Trophoblast cell (in vitro differentiated cells and primary cell): ENCODE measurements at regions not wholly inside any gene's neighbourhood (a gene's known extent, or its start where the extent isn't known, plus 50 kb on each side); places are given as distances from the start of the nearest gene placed in this dataset.

Source experiments
- DNase-seq, 2 donors: peaks; one replicate each; pipeline ENCODE4 v3.0.0-alpha.2; 2016
- H2AFZ ChIP-seq: 2 replicates; pipeline ENCODE4 v1.6.1; 2013; ENCODE audit warnings: low read length, moderate library complexity, mild to moderate bottlenecking; ENCODE audit not compliant: insufficient read depth, poor library complexity
- H2AK5ac ChIP-seq: 2 replicates; pipeline ENCODE4 v1.6.1; 2013; ENCODE audit warnings: mild to moderate bottlenecking, low read length
- H2BK120ac ChIP-seq: 2 replicates; pipeline ENCODE4 v1.6.1; 2013; ENCODE audit warnings: low read length, mild to moderate bottlenecking, moderate library complexity; ENCODE audit not compliant: insufficient read depth, poor library complexity
- H2BK12ac ChIP-seq: 2 replicates; pipeline ENCODE4 v1.6.1; 2013; ENCODE audit warnings: mild to moderate bottlenecking, low read length, moderate library complexity
- H2BK5ac ChIP-seq: 2 replicates; pipeline ENCODE4 v1.6.1; 2013; ENCODE audit warnings: low read length, low read depth, moderate library complexity, mild to moderate bottlenecking; ENCODE audit not compliant: poor library complexity
- H3K14ac ChIP-seq: 2 replicates; pipeline ENCODE4 v1.6.1; 2013; ENCODE audit warnings: mild to moderate bottlenecking, low read length
- H3K18ac ChIP-seq: 2 replicates; pipeline ENCODE4 v1.6.1; 2013; ENCODE audit warnings: mild to moderate bottlenecking, low read length
- H3K23ac ChIP-seq: 2 replicates; pipeline ENCODE4 v1.6.1; 2013; ENCODE audit warnings: low read length
- H3K27ac ChIP-seq: 2 replicates; pipeline ENCODE4 v1.5.1; 2013; ENCODE audit warnings: low read depth, mild to moderate bottlenecking, inconsistent platforms, low read length, moderate library complexity
- H3K27me3 ChIP-seq: 2 replicates; pipeline ENCODE4 v1.6.1; 2013; ENCODE audit warnings: inconsistent platforms, mild to moderate bottlenecking, low read length, moderate library complexity; ENCODE audit not compliant: insufficient read depth
- H3K36me3 ChIP-seq, 2 experiments: 1 replicate in 1 of 2; 2 replicates in 1 of 2; pipeline ENCODE4 v1.6.1; 2013; ENCODE audit warnings: low read length in 2 of 2, mild to moderate bottlenecking in 2 of 2, moderate library complexity in 1 of 2; ENCODE audit not compliant: insufficient read depth in 2 of 2, control insufficient read depth in 1 of 2
- H3K4ac ChIP-seq: 2 replicates; pipeline ENCODE4 v1.6.1; 2013; ENCODE audit warnings: low read depth, mild to moderate bottlenecking, low read length, moderate library complexity
- H3K4me1 ChIP-seq, 2 experiments: 1 replicate in 1 of 2; 2 replicates in 1 of 2; pipeline ENCODE4 v1.6.1; 2013; ENCODE audit warnings: low read length in 2 of 2, mild to moderate bottlenecking in 2 of 2, moderate library complexity in 1 of 2; ENCODE audit not compliant: insufficient read depth in 2 of 2, control insufficient read depth in 1 of 2
- H3K4me2 ChIP-seq: 2 replicates; pipeline ENCODE4 v1.6.1; 2013; ENCODE audit warnings: inconsistent platforms, mild to moderate bottlenecking, low read length, moderate library complexity
- H3K4me3 ChIP-seq: 2 replicates; pipeline ENCODE4 v1.5.1; 2013; ENCODE audit warnings: mild to moderate bottlenecking, low read depth, low read length, inconsistent platforms
- H3K79me1 ChIP-seq: one replicate; pipeline ENCODE4 v1.6.1; 2013; ENCODE audit warnings: low read length
- H3K79me2 ChIP-seq: 2 replicates; pipeline ENCODE4 v1.6.1; 2013; ENCODE audit warnings: low read length, mild to moderate bottlenecking; ENCODE audit not compliant: control insufficient read depth, insufficient read depth, poor library complexity
- H3K9ac ChIP-seq: 2 replicates; pipeline ENCODE4 v1.6.1; 2013; ENCODE audit warnings: mild to moderate bottlenecking, low read length
- H3K9me3 ChIP-seq: 2 replicates; pipeline ENCODE4 v1.6.1; 2013; ENCODE audit warnings: low read depth, mild to moderate bottlenecking, control low read depth, inconsistent platforms, low read length; ENCODE audit not compliant: insufficient read depth
- H4K12ac ChIP-seq: 2 replicates; pipeline ENCODE4 v1.6.1; 2013; ENCODE audit warnings: low read depth, mild to moderate bottlenecking, low read length, moderate library complexity
- H4K8ac ChIP-seq: 2 replicates; pipeline ENCODE4 v1.6.1; 2013; ENCODE audit warnings: low read depth, mild to moderate bottlenecking, low read length, moderate library complexity
- H4K91ac ChIP-seq: one replicate; pipeline ENCODE4 v1.6.1; 2013; ENCODE audit warnings: low read depth, mild to moderate bottlenecking, low read length, moderate library complexity
- WGBS: extraction: QIAGEN DNeasy Blood & Tissue Kit; methylation state at CpG from one replicate; pipeline ENCODE4 v1.1.7; 2013; ENCODE audit warnings: missing lambda C conversion rate; ENCODE audit not compliant: insufficient read length, insufficient coverage; ENCODE audit errors: extremely low coverage; 5-methylcytosine and 5-hydroxymethylcytosine counted together

DNA sequence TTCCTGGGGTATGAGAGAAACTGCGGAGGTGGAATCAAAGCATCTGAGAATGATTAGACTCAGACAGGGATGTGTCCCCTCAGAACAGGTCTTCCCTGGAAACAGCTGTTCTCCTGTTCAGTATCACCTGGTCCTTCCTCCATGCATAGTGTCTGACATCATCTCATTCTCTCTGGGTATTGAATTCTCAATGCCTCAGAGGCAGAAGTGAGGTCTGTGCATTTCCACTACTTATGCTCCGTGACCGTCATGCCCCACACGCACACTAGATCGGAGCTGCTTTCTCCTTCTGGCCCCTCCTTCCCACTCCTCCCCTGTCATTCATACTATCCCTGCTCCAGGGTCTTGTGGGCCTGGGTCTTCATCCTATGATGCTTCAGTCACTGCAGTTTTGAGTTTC lies 61.4 kb upstream of the DAB2IP start:
- Histone ChIP-seq H3K27me3 (no peaks in the 10 kb centered on the region), H3K27ac (no peak overlapping the region), H3K4ac (no peak overlapping the region), H4K8ac (no peak overlapping the region), H3K9ac (no peak overlapping the region), H4K12ac (no peak overlapping the region), H3K23ac (no peak overlapping the region), H2BK120ac (no peak overlapping the region), H3K9me3 (peaks cover 1% of the 10 kb centered on the region), H3K14ac (no peak overlapping the region), H3K4me2 (no peak overlapping the region), H3K79me1 (no peaks in the 10 kb centered on the region), H4K91ac (no peak overlapping the region), H3K4me1 (no peaks in the 10 kb centered on the region), H2BK12ac (no peak overlapping the region), H2AK5ac (no peak overlapping the region), H3K36me3 (no peaks in the 10 kb centered on the region), H2BK5ac (no peak overlapping the region), H3K79me2 (no peaks in the 10 kb centered on the region), H3K18ac (no peak overlapping the region), H2AFZ (no peak overlapping the region), H3K4me3 (no peak overlapping the region)
- WGBS: no CpG with 5 or more reads among the region's 5 CpGs
- DNase-seq: no peak

- H3K79me2 ChIP-seq: no peaks in the 10 kb centered on the region
- H3K14ac ChIP-seq: no peak overlapping the region
- no peak overlapping the region for H3K4me2 ChIP-seq
- H3K4ac ChIP-seq: no peak overlapping the region
- H3K79me1 ChIP-seq: no peaks in the 10 kb centered on the region
- no peak overlapping the region for H3K23ac ChIP-seq
- H3K36me3 ChIP-seq: no peaks in the 10 kb centered on the region
- H3K27me3 ChIP-seq: no peaks in the 10 kb centered on the region
- no peak overlapping the region for H3K4me3 ChIP-seq
- no peak overlapping the region for H4K91ac ChIP-seq
- H2BK120ac ChIP-seq: no peak overlapping the region
- no peak overlapping the region for H2AFZ ChIP-seq
- peaks cover 1% of the 10 kb centered on the region for H3K9me3 ChIP-seq
- WGBS: no CpG with 5 or more reads among the region's 2 CpGs
- H2BK12ac ChIP-seq: no peak overlapping the region
- no peak overlapping the region for H2BK5ac ChIP-seq
- no peak overlapping the region for H3K18ac ChIP-seq
- H4K8ac ChIP-seq: no peak overlapping the region
- DNase-seq: no peak
- H3K4me1 ChIP-seq: no peaks in the 10 kb centered on the region
- no peak overlapping the region for H3K27ac ChIP-seq
- H2AK5ac ChIP-seq: no peak overlapping the region
- H3K9ac ChIP-seq: no peak overlapping the region
- no peak overlapping the region for H4K12ac ChIP-seq
Observed at GRCh38 chr9:121592265-121592664, 59.2 kb upstream of the DAB2IP start.

- Histone ChIP-seq H3K27me3 (no peaks in the 10 kb centered on the region), H2AFZ (no peak overlapping the region), H3K36me3 (no peaks in the 10 kb centered on the region), H3K79me1 (peaks cover 3% of the 10 kb centered on the region), H3K9me3 (peaks cover 1% of the 10 kb centered on the region), H3K4ac (no peak overlapping the region), H2AK5ac (no peak overlapping the region), H2BK12ac (no peak overlapping the region), H3K14ac (no peak overlapping the region), H2BK120ac (no peak overlapping the region), H3K4me1 (peaks cover 3 to 4% of the 10 kb centered on the region in 2 experiments), H4K91ac (no peak overlapping the region), H4K12ac (no peak overlapping the region), H3K4me3 (no peak overlapping the region), H2BK5ac (no peak overlapping the region), H3K27ac (no peak overlapping the region), H4K8ac (no peak overlapping the region), H3K23ac (no peak overlapping the region), H3K79me2 (no peaks in the 10 kb centered on the region), H3K9ac (no peak overlapping the region), H3K4me2 (no peak overlapping the region), H3K18ac (no peak overlapping the region)
- peak; percentile 50 to 59 for DNase-seq
- WGBS: no CpG with 5 or more reads among the region's 7 CpGs
Observed at GRCh38 chr9:121593066-121593465, 58.4 kb upstream of the DAB2IP start.

DNA sequence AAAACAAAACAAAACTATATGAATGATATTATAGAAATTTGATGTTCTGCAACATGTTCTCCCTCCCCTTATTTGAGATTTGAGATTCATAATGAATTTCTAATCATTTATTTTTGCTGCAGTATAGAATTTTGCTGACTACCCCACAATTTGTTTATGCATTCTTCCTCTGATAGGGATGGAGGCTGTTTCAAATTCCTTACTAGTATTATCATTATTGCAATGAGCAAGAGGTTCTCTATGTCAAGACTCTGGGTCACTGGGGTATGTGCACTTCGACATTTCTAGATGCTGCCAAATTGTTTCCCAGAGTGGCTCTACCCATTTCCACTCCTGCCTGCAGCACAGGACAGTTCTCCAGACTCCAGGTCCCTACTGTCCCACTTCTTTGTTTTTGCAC lies 54.9 kb upstream of the DAB2IP start:
- no peak overlapping the region for H3K18ac ChIP-seq
- H4K12ac ChIP-seq: no peak overlapping the region
- peaks cover 6 to 20% of the 10 kb centered on the region in 2 experiments for H3K4me1 ChIP-seq
- H2AFZ ChIP-seq: no peak overlapping the region
- H2AK5ac ChIP-seq: no peak overlapping the region
- H3K4me3 ChIP-seq: no peak overlapping the region
- H3K9me3 ChIP-seq: no peaks in the 10 kb centered on the region
- H2BK12ac ChIP-seq: no peak overlapping the region
- H3K23ac ChIP-seq: no peak overlapping the region
- H2BK120ac ChIP-seq: no peak overlapping the region
- H3K4ac ChIP-seq: no peak overlapping the region
- no peak overlapping the region for H3K9ac ChIP-seq
- no peaks in the 10 kb centered on the region for H3K36me3 ChIP-seq
- no peak overlapping the region for H2BK5ac ChIP-seq
- peak in 1 of 2 donors; percentile 79 for DNase-seq
- H3K27me3 ChIP-seq: no peaks in the 10 kb centered on the region
- no peak overlapping the region for H3K4me2 ChIP-seq
- no peak overlapping the region for H4K91ac ChIP-seq
- no peak overlapping the region for H3K14ac ChIP-seq
- no CpG with 5 or more reads among the region's 1 CpG for WGBS
- no peak overlapping the region for H4K8ac ChIP-seq
- H3K27ac ChIP-seq: no peak overlapping the region
- H3K79me1 ChIP-seq: peaks cover 13% of the 10 kb centered on the region
- peaks cover 5% of the 10 kb centered on the region for H3K79me2 ChIP-seq
